HEK293T (cell line): ENCODE measurements at regions not wholly inside any gene's neighbourhood (a gene's known extent, or its start where the extent isn't known, plus 50 kb on each side); places are given as distances from the start of the nearest gene placed in this dataset.

ENCODE experiments used
- CTCF ChIA-PET: fragments of 350-600 bp; formaldehyde crosslinking; extraction: SDS; loops from one replicate; lab custom pipeline; 2021; ENCODE audit warnings: antibody characterized with exemption, inconsistent platforms; lab: Yijun Ruan, JAX
- POLR2A ChIA-PET: fragments of 350-600 bp; formaldehyde crosslinking; extraction: SDS; loops from one replicate; lab custom pipeline; 2020; ENCODE audit warnings: antibody characterized with exemption, inconsistent platforms; lab: Yijun Ruan, JAX
- DNase-seq: peaks from one replicate; pipeline ENCODE4 v3.0.0; 2012; ENCODE audit warnings: mixed read lengths; ENCODE audit errors: extremely low spot score
- ARNT ChIP-seq: fragments of 450-650 bp; IDR thresholded peaks from 2 replicates; pipeline ENCODE4 v1.6.1; 2017; ENCODE audit warnings: mild to moderate bottlenecking
- BHLHE40 ChIP-seq: fragments of 450-650 bp; IDR thresholded peaks from 2 replicates; pipeline ENCODE4 v1.6.1; 2016; ENCODE audit warnings: mild to moderate bottlenecking, moderate library complexity, borderline replicate concordance
- CTBP1 ChIP-seq: fragments of 450-650 bp; IDR thresholded peaks from 2 replicates; pipeline ENCODE4 v1.6.1; 2016; ENCODE audit warnings: borderline replicate concordance
- ELF4 ChIP-seq: fragments of 450-650 bp; IDR thresholded peaks from 2 replicates; pipeline ENCODE4 v1.6.1; 2017; ENCODE audit warnings: antibody characterized with exemption
- FOXA1 ChIP-seq: fragments of 450-650 bp; IDR thresholded peaks from 2 replicates; pipeline ENCODE4 v1.6.1; 2016; ENCODE audit warnings: mild to moderate bottlenecking
- FOXK2 ChIP-seq: fragments of 450-650 bp; IDR thresholded peaks from 2 replicates; pipeline ENCODE4 v1.6.1; 2016; ENCODE audit warnings: mild to moderate bottlenecking
- FOXM1 ChIP-seq: fragments of 450-650 bp; IDR thresholded peaks from 2 replicates; pipeline ENCODE4 v1.6.1; 2017; ENCODE audit warnings: mild to moderate bottlenecking, borderline replicate concordance
- HDGF ChIP-seq: fragments of 450-650 bp; IDR thresholded peaks from 2 replicates; pipeline ENCODE4 v1.6.1; 2017; ENCODE audit warnings: antibody characterized with exemption, borderline replicate concordance
- L3MBTL2 ChIP-seq: fragments of 450-650 bp; conservative IDR thresholded peaks from 2 replicates; pipeline ENCODE4 v1.6.1; 2016; ENCODE audit warnings: mild to moderate bottlenecking
- LEF1 ChIP-seq: fragments of 450-650 bp; IDR thresholded peaks from 2 replicates; pipeline ENCODE4 v1.6.1; 2017; ENCODE audit warnings: mild to moderate bottlenecking, borderline replicate concordance
- NFRKB ChIP-seq: fragments of 450-650 bp; IDR thresholded peaks from 2 replicates; pipeline ENCODE4 v1.6.1; 2016; ENCODE audit warnings: mild to moderate bottlenecking, moderate library complexity
- PKNOX1 ChIP-seq: fragments of 450-650 bp; IDR thresholded peaks from 2 replicates; pipeline ENCODE4 v1.6.1; 2016
- SP1 ChIP-seq: fragments of 450-650 bp; IDR thresholded peaks from 2 replicates; pipeline ENCODE4 v1.6.1; 2017
- SUZ12 ChIP-seq: fragments of 450-650 bp; IDR thresholded peaks from 2 replicates; pipeline ENCODE4 v1.6.1; 2016; ENCODE audit warnings: mild to moderate bottlenecking
- TARDBP ChIP-seq: fragments of 450-650 bp; IDR thresholded peaks from 2 replicates; pipeline ENCODE4 v1.6.1; 2016
- ZNF384 ChIP-seq: fragments of 450-650 bp; IDR thresholded peaks from 2 replicates; pipeline ENCODE4 v1.6.1; 2016

DNA sequence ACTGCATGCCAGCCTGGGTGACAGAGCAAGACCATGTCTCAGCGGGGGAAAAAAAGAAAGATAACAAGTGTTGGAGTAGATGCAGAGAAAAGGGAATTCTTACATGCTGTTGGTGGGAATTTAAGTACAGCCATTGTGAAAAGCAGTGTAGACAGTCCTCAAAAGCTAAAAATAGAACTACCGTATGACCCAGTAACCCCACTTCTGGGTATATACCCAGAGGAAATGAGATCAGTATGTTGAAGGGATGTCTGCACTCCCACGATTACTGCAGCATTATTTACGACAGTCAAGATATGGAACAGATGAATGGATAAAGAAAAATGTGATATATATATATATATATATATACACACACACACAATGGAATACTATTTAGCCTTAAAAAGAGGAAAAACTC, 225.3 kb upstream of the SLC24A2 start:
- CTCF ChIA-PET, result no interaction called here
- TF ChIP-seq SP1 (no peak), LEF1 (no peak), ELF4 (no peak), FOXA1 (no peak)
- POLR2A ChIA-PET, result no interaction called here
- DNase-seq, result no peak

DNA sequence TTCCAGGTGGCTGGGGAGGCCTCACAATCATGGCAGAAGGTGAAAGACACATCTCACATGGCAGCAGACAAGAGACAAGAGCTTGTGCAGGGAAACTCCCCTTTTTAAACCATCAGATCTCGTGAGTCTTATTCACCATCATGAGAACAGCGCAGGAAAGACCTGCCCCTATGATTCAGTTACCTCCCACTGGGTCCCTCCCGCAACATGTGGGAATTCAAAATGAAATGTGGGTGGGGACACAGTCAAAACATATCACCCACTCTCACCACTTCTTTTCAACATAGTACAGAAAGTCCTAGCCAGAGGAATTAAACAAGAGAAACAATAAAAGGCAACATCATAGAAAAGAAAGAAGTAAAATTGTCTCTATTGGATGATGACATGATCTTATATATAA, 223.4 kb upstream of the SLC24A2 start:
- CTCF ChIA-PET, result no interaction called here
- POLR2A ChIA-PET, result no interaction called here

GRCh38 chr9:20009606-20010005, 220.8 kb upstream of the SLC24A2 start:
- no peak for DNase-seq
- CTCF ChIA-PET, result no interaction called here
- POLR2A ChIA-PET, result no interaction called here
- no peak for TF ChIP-seq TARDBP
- TF ChIP-seq ELF4, result no peak
- TF ChIP-seq ARNT, result no peak
- TF ChIP-seq L3MBTL2, result no peak
- TF ChIP-seq FOXA1, result no peak
- no peak for TF ChIP-seq LEF1
- TF ChIP-seq ZNF384, result no peak
- TF ChIP-seq SP1, result no peak
- TF ChIP-seq SUZ12, result no peak
- no peak for TF ChIP-seq HDGF
- TF ChIP-seq BHLHE40, result no peak
- no peak for TF ChIP-seq FOXM1
- TF ChIP-seq NFRKB, result no peak
- no peak for TF ChIP-seq PKNOX1
- no peak for TF ChIP-seq CTBP1
- TF ChIP-seq FOXK2, result no peak

More for the DNA sequence above, 223.4 kb upstream of the SLC24A2 start:
- no peak for DNase-seq
- TF ChIP-seq L3MBTL2, result no peak
- TF ChIP-seq SP1, result no peak
- TF ChIP-seq NFRKB, result no peak
- TF ChIP-seq FOXM1, result no peak
- no peak for TF ChIP-seq HDGF
- no peak for TF ChIP-seq BHLHE40
- TF ChIP-seq PKNOX1, result no peak
- no peak for TF ChIP-seq ELF4
- TF ChIP-seq FOXK2, result no peak
- TF ChIP-seq SUZ12, result no peak
- TF ChIP-seq CTBP1, result no peak
- TF ChIP-seq ARNT, result no peak
- no peak for TF ChIP-seq TARDBP
- TF ChIP-seq LEF1, result no peak
- TF ChIP-seq ZNF384, result no peak
- TF ChIP-seq FOXA1, result no peak

GRCh38 chr9:20002011-20002410, 213.2 kb upstream of the SLC24A2 start:
- ChIA-PET CTCF (no interaction called here), POLR2A (no interaction called here)
- TF ChIP-seq LEF1 (no peak), FOXA1 (no peak), ELF4 (no peak), L3MBTL2 (no peak), PKNOX1 (no peak), FOXK2 (no peak)
- no peak for DNase-seq

DNA sequence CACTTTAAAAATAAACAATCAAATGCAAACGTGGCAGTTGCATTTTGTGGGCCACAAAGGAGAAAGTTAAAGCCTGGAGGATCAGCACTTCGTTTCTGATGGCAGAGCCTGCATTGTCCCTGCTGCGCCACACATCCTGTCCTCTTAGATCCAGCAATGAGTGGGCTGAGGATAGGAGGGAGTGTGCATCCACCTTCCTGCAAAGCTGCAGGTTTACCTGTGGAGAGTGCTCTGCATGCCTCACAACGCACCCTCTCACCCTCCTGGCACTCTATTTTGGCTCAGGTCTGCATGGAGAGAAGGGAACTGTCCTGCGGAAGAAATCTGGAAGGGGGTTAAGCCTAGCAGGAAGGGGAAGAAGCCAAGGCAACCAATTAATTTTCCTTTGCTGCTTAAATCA, 212.2 kb upstream of the SLC24A2 start:
- ChIA-PET POLR2A (no interaction called here), CTCF (no interaction called here)
- TF ChIP-seq ELF4 (no peak), BHLHE40 (no peak), TARDBP (no peak), SUZ12 (no peak), L3MBTL2 (no peak), FOXA1 (no peak), ARNT (no peak), FOXM1 (no peak), CTBP1 (no peak), LEF1 (no peak), PKNOX1 (no peak), FOXK2 (no peak), SP1 (no peak)
- DNase-seq, result no peak

DNA sequence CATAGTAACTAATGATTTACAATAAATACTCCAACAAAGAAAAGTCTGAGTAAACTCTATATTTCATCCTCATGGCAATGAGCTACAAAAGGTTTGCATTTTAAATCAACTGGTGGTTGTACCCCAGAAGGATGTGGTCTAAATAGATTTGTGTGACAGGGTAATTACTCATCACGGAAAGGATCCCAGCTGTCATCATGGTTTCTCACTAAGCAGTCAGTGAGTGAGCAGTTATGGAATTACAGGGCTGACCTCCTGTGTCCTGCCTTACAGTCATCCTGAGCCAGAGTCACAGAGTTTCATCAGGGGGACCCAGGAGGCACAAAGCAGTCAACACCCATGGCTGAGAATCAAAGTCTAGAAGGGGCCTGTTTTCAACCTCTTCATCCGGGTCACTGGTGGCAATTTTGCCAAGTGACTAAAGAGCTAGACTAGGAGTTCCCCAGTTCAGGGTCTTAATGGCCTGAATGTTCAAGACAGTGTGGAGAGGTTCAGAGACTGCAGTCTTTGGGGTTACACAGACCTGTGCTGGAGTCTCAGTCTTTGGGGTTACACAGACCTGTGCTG, 210.7 kb upstream of the SLC24A2 start:
- POLR2A ChIA-PET, result no interaction called here
- CTCF ChIA-PET, result interaction anchor here (0.7 kb wide), 1 partner anchor 63 kb away, joined by 3 read pairs; no protein-coding TSS in a partner anchor
- TF ChIP-seq HDGF (no peak), NFRKB (no peak), L3MBTL2 (no peak)
- DNase-seq, result no peak
